CD4-positive, alpha-beta T cell treated with Interleukin-12 subunit alpha and Interleukin-12 subunit beta, for 1 hour (primary cell): ENCODE measurements at regions not wholly inside any gene's neighbourhood (a gene's known extent, or its start where the extent isn't known, plus 50 kb on each side); places are given as distances from the start of the nearest gene placed in this dataset.

Experiments
- DNase-seq: peaks from one replicate; pipeline ENCODE4 v3.0.0-alpha.2; 2020

- DNase-seq: no peak
These were observed 1573.6 kb downstream of the TECRL start for GRCh38 chr4:62835631-62836030.

- no peak for DNase-seq
These were observed 1586.9 kb downstream of the TECRL start for GRCh38 chr4:62822306-62822705.

GRCh38 chr4:62816566-62816965 is 1592.7 kb downstream of the TECRL start:
- DNase-seq: no peak

- no peak for DNase-seq
These were observed 1594.7 kb downstream of the TECRL start for GRCh38 chr4:62814510-62815047.

- DNase-seq: no peak
These were observed 1602.4 kb downstream of the TECRL start for GRCh38 chr4:62806816-62807215.

GRCh38 chr4:62804075-62804474 is 1603.9 kb downstream of the ADGRL3 start:
- no peak for DNase-seq

GRCh38 chr4:62797221-62797620 is 1597.1 kb downstream of the ADGRL3 start:
- DNase-seq: no peak

GRCh38 chr4:62791386-62791785 is 1591.3 kb downstream of the ADGRL3 start:
- DNase-seq: no peak

- no peak for DNase-seq
These were observed 1571.9 kb downstream of the ADGRL3 start for GRCh38 chr4:62771983-62772557.

GRCh38 chr4:62740296-62740695 is 1540.2 kb downstream of the ADGRL3 start:
- no peak for DNase-seq

- no peak for DNase-seq
These were observed 1517.0 kb downstream of the ADGRL3 start for GRCh38 chr4:62717154-62717553.

- no peak for DNase-seq
These were observed 1511.4 kb downstream of the ADGRL3 start for GRCh38 chr4:62711575-62711974.

- DNase-seq: no peak
These were observed 1509.6 kb downstream of the ADGRL3 start for GRCh38 chr4:62709618-62710252.

GRCh38 chr4:62706423-62706822 is 1506.3 kb downstream of the ADGRL3 start:
- DNase-seq: no peak

GRCh38 chr4:62683799-62684566 is 1483.9 kb downstream of the ADGRL3 start:
- no peak for DNase-seq

GRCh38 chr4:62676962-62677361 is 1476.8 kb downstream of the ADGRL3 start:
- no peak for DNase-seq

- no peak for DNase-seq
These were observed 1470.4 kb downstream of the ADGRL3 start for GRCh38 chr4:62670514-62670913.

- DNase-seq: no peak
These were observed 1461.7 kb downstream of the ADGRL3 start for GRCh38 chr4:62661821-62662220.

- DNase-seq: no peak
These were observed 1455.9 kb downstream of the ADGRL3 start for GRCh38 chr4:62656006-62656405.

GRCh38 chr4:62644372-62644771 is 1444.2 kb downstream of the ADGRL3 start:
- DNase-seq: no peak

GRCh38 chr4:62640296-62640695 is 1440.2 kb downstream of the ADGRL3 start:
- no peak for DNase-seq

- DNase-seq: no peak
These were observed 1427.5 kb downstream of the ADGRL3 start for GRCh38 chr4:62627671-62628070.

GRCh38 chr4:62627141-62627540 is 1427.0 kb downstream of the ADGRL3 start:
- DNase-seq: no peak

GRCh38 chr4:62622089-62622488 is 1422.0 kb downstream of the ADGRL3 start:
- no peak for DNase-seq
